GM12865 (cell line): ENCODE measurements at regions not wholly inside any gene's neighbourhood (a gene's known extent, or its start where the extent isn't known, plus 50 kb on each side); places are given as distances from the start of the nearest gene placed in this dataset.

ENCODE experiments used
- DNase-seq: peaks from one replicate; pipeline ENCODE4 v3.0.0; 2010; ENCODE audit warnings: low read depth
- H3K4me3 ChIP-seq: 2 replicates; pipeline ENCODE4 v1.5.1; 2011; ENCODE audit warnings: mild to moderate bottlenecking, low read depth, low read length, control low read depth
- TF ChIP-seq, protein P1 (sequence below): IDR thresholded peaks from 2 replicates; pipeline ENCODE4 v1.5.1; 2011; ENCODE audit warnings: low read length, control low read depth, low read depth, inconsistent platforms; ENCODE audit not compliant: insufficient read depth; ENCODE audit errors: missing control alignments

DNA sequence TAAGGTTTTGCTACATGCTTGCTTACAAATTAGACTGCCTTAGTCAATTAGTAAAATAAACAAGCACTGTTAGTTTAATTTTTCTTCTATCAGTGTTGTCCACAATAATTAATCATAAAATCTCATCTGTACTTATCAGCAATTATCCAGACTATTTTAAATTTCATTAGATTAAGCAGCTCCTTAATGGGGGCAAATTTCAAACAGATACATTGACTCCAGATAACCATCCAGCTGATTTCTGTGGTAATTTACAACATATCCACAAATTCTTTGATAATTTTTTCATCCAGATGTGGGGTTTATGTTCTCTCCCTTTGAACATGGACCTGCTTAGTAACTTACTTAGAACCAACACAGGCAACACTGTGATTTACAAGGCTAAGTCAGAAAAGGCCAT, 170.4 kb upstream of the CWC22 start:
- no peak for DNase-seq
- no peak overlapping the region for H3K4me3 ChIP-seq
- TF ChIP-seq, protein P1, sequence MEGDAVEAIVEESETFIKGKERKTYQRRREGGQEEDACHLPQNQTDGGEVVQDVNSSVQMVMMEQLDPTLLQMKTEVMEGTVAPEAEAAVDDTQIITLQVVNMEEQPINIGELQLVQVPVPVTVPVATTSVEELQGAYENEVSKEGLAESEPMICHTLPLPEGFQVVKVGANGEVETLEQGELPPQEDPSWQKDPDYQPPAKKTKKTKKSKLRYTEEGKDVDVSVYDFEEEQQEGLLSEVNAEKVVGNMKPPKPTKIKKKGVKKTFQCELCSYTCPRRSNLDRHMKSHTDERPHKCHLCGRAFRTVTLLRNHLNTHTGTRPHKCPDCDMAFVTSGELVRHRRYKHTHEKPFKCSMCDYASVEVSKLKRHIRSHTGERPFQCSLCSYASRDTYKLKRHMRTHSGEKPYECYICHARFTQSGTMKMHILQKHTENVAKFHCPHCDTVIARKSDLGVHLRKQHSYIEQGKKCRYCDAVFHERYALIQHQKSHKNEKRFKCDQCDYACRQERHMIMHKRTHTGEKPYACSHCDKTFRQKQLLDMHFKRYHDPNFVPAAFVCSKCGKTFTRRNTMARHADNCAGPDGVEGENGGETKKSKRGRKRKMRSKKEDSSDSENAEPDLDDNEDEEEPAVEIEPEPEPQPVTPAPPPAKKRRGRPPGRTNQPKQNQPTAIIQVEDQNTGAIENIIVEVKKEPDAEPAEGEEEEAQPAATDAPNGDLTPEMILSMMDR = no peak

DNA sequence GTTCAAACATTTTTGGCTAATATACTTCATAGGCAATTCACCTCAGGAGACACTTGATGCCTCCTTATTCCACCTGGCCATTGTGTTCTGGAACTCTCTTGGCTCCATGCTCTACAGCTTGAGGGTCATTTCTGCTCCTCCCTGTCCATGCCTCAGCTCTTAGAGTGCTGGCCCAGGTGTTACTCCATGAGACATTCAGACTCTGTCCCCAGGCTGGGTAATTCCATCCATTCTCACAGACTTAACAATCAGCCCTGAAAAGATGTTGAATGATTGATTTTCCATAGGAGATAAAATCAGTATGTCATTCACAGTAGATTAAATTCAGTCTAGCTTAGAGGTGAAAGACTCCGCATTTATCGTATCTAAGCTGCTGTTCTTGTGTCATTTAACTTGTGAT, 168.6 kb upstream of the CWC22 start:
- TF ChIP-seq, protein P1 = no peak
- DNase-seq = no peak
- no peak overlapping the region for H3K4me3 ChIP-seq

DNA sequence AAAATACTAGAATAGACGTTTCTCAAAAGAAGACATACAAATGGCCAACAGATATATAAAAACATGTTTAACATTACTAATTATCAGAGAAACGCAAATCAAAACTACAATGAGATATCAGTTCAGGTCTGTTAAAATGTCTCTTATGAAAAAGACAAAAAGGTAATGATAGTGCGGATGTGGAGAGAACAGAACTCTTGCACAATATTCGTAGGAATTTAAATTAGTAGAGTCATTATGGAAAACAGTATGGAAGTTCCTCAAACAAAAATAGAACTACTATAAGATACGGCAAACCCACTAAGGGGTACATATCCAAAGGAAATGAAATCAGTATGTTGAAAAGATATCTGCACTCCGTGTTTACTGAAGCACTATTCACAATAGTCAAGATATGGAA, 167.5 kb upstream of the CWC22 start:
- TF ChIP-seq, protein P1 = no peak
- H3K4me3 ChIP-seq = no peak overlapping the region
- DNase-seq = no peak

- H3K4me3 ChIP-seq = no peak overlapping the region
- no peak for DNase-seq
- TF ChIP-seq, protein P1 = no peak
Observed at GRCh38 chr2:180169474-180169873, 162.4 kb upstream of the CWC22 start.

DNA sequence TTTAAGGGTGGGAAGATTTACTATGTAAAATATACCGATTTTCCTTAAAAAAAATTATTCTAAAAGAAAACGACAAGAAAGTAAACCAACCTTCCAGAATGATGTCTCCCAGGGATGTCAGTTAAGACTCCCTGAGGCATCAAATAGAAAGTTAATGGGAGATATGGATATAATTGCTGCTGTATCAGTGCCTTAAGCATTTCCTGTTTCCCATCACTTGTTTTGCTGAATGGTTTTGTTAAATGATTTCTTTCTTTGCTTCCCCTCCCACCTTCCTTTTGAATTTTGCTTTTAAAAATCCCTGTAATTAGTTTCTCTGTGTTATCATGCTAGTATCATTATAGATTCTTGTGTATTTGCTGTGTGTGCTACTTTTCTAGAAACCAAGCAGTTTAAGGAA, 154.3 kb upstream of the CWC22 start:
- TF ChIP-seq, protein P1 = no peak
- no peak overlapping the region for H3K4me3 ChIP-seq
- no peak for DNase-seq

GRCh38 chr2:180159921-180160320, 152.8 kb upstream of the CWC22 start:
- TF ChIP-seq, protein P1 = no peak
- no peak for DNase-seq
- H3K4me3 ChIP-seq = no peak overlapping the region

GRCh38 chr2:180158961-180159360, 151.9 kb upstream of the CWC22 start:
- H3K4me3 ChIP-seq = no peak overlapping the region
- DNase-seq = no peak
- TF ChIP-seq, protein P1 = no peak
